HG02642 (cell line): ENCODE measurements at regions not wholly inside any gene's neighbourhood (a gene's known extent, or its start where the extent isn't known, plus 50 kb on each side); places are given as distances from the start of the nearest gene placed in this dataset.

Experiments
- ATAC-seq: cut with Tn5 transposase; IDR thresholded peaks from one replicate; pipeline ENCODE4 v1.9.1; 2021; ENCODE audit warnings: mild to moderate bottlenecking; ENCODE audit not compliant: unreplicated experiment, poor library complexity

GRCh38 chr9:126148994-126149393 is 177.6 kb upstream of the MVB12B start:
- ATAC-seq, result no peak

GRCh38 chr9:126149661-126150060 is 177.0 kb upstream of the MVB12B start:
- no peak for ATAC-seq

GRCh38 chr9:126150411-126151030 is 176.1 kb upstream of the MVB12B start:
- no peak for ATAC-seq

- ATAC-seq, result no peak
These were observed 175.5 kb upstream of the MVB12B start for GRCh38 chr9:126151031-126151685.

DNA sequence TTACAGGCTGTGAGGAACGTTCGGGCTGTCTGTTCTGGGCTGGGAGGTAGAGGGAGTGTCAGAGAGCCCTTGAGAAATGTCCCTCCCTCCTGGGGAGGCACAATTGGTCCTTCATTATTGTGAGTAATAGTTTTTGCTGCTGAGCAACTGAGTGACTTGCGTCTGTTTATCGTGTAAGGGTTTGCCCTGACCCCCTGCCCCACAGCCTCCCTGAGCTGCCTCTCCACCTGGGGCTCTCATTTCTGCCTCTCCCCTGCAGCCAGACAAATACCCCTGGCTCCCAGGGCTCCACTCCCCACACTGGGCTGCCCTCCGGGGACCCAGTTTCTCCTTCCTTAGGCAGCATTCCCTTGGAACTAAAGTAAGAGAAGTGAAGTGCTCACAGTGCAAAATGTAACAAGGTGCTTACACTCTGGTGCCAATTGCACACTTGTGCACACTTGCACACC is 174.9 kb upstream of the MVB12B start:
- no peak for ATAC-seq

- no peak for ATAC-seq
These were observed 173.8 kb upstream of the MVB12B start for GRCh38 chr9:126152622-126153362.

DNA sequence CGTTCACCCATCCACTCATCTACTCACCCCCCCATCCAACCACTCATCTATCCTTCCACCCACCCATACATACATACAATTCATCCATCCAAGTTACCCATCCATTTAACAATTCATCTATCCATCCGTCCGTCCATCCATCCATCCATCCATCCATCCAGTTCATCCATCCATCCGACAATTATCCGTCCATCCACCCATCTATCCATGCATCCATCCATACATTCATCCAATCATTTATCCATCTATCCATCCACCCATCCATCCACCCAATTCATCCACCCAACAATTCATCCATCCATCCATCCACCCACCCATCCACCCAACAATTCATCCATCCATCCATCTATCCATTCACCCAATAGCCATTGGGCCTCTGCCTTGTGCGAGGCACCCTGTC is 173.2 kb upstream of the MVB12B start:
- no peak for ATAC-seq

- ATAC-seq, result no peak
These were observed 172.3 kb upstream of the MVB12B start for GRCh38 chr9:126154182-126154827.

DNA sequence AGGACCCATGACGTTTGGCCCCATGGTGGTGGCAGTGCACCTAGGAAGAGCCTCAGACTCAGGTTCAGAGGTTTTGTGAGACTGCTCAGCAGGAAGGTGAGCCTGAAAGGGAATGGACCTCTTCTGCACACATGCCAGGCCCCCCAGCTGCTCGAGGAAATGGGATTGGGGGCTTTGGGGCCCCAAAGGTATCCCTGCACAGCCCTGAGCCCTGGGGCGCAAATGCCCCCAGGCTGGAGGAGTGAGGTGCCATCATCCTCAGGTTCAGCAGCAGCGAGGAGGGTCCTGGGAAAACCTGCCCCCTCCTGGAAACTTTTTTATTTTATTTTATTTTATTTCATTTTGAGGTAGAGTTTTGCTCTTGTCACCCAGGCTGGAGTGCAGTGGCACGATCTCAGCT is 171.8 kb upstream of the MVB12B start:
- ATAC-seq, result no peak

DNA sequence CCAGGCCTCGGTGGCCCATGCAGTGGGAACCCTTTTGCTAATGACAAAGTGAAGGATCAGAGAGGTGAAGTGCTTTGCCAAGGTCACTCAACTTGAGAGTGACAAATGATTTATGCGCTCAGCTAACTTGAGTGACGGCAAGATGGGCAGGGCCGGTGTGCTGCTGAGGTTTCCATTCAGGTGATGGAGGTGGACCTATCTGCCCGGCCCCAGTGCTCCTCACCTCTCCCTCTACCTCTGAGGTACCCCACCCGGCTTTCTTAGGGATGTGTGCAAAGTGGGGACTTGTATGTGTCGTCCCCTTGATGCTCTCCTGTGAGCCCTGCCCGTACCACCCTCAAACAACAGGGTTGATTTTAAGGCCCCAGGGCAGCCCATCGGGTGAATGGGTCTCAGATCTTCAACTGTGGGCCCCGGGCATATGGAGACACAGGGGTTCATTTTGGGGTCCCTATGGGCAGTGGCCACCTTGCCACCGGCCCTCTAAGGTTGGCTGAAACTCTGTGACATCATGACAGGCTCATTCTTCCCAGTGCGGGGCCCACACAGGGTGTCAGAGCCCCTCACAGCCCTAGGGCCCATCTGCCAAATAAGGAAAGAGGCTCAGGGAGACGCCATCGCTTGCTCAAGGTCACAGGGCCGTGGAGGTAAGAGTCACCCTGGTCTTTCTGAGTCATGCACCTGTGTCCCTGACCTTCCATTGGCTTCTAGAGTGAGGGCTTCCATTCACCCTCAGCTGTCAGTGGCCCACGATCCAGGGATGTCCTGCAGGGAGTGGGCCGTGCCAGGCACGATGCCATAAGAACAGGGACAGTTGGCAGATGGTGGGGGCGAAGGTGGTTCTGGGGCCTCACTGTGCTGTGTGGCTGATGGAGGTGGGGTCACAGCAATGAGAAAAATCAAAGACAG is 170.6 kb upstream of the MVB12B start:
- ATAC-seq, result no peak

DNA sequence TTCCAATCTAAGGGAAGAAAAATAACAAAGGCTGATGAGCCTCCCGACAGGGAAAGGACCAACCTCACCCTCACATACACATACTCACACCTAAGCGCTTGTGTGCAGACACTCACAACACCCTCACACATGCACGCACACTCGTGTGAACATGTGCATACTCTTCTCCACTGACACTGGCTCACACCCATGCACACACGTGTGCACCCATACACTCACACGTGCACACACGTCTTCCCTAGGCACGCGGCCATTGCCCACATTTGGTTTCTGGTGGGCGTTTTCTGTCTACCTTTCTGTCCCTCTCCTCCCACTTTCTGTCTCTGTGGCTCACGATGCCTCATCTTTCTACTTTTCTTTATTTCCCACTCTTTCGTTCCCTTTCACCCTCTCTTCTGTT is 169.7 kb upstream of the MVB12B start:
- ATAC-seq, result no peak

DNA sequence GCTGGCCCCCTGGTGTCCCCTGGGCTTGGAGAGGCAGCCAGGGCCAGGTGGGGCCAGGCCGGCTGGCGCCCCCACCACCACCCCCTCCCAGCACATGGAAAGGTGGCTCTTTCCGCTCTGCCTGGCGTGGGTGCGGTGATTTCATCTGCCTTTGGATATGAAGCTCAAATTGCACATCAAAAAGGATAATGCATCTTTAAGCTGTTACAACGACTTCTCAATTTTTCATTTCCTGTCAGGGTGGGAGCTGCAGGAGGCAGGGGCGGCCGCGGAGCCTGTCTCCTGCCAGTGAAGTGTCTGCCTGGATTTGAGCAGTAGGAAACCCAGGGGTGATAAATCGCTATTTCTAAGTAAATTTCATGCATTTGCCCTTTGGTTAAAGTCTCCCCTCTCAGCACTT is 169.2 kb upstream of the MVB12B start:
- no peak for ATAC-seq

DNA sequence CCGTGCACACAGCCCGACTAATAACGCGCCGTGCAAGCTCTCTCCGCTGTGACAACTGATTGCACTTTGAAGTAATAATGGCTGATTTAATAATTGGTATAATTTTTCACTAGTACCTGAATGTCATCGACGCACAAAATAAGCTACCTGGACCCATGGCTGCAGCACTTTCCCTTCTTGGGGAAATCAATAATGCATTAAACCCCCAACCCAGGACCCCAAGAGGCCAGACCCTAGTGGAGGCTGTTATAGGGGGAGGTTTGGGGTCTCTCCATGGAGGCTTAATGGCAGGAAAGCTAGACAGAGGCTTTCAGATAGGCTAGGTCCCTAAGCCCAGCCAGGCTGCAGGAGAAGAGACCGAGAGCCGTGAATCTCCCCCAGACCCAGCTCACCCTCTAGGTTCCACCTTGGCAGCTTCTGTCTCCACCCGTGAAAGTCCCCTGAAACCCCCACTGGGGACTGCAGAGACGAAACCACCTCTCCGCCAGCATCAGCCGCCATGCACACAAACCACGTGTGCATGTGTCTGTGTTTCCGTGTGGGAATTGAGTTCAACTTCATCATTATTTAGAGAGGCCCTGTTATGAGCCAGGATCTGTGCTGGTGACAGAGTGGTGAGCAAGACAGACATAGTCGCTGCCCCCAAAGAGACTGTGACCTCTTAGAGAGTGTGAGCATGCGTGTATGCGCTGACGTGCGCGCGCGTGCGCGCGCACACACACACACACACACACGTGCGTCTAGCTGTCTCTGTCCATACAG is 168.6 kb upstream of the MVB12B start:
- no peak for ATAC-seq

DNA sequence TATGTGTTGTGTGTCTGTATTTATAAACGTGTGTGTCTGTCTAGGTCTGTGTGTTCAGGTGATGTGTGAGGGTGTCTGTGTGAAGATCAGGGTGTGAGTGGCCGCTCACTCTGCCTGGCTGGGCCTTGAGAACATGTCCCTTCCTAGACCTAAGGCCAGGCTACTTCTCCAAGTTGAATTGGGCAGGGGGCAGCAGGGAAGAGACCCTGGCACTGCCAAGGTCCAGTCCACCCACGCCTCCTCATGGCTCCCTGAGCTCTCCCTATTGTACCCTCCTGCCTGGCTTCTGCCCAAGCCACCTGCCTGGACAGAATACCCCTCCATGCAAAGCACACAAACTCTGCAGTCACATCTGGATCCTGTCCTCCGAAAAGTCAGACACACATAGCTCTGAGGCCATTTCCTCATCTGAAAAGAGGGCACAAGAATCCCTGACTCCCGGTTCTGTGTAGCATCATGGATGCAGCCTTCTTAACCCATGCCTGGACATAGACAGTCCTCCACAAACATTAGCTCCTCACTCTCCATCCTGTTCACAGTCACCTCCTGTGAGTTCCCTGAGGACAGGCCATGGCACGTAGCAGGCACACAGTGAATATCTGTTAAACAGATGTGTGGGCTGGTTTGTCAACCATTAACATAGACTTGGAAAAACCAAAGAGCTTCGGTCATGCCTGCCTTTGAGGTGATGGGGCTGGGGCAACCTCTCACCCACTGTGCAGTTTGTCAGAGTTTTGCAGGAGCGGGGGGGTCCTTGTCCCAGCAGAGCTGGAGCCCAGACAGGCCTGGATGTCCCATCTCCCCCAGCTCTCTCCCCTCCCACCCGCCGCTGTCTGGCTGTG is 167.8 kb upstream of the MVB12B start:
- ATAC-seq, result no peak

DNA sequence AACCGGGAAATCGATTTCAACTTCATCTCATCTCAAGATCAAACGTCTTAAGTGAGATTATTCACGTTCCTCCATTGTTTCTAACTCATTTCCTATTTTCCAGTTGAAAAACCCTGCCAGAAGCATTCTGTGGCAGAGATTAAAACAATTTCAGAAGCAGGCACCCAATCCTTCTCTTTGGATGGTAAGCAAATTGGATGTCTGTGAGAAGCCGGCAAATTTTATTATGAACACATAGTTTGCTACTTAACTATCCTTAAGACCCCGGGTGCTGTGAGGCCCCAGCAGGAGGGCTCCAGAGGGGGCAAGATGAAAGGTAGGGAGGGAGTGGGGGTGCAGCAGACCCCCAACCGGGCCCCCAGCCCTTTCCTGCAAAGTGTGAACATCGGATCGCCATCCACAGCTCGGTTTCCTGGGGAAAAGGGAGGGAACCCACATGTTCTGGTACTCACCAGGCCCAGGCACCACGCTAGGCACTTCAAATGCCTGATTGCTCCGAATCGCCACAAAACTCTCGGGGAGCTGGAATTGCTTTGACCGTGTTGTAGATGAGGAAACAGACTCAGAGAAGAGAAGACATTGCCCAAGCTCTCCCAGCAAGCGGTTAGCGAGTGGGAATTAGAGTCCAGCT is 167.1 kb upstream of the MVB12B start:
- no peak for ATAC-seq

GRCh38 chr9:126160067-126160853 is 166.4 kb upstream of the MVB12B start:
- ATAC-seq, result no peak

- ATAC-seq, result no peak
These were observed 165.7 kb upstream of the MVB12B start for GRCh38 chr9:126160854-126161329.
